ENCODE measurements at regions not wholly inside any gene's neighbourhood (a gene's known extent, or its start where the extent isn't known, plus 50 kb on each side); places are given as distances from the start of the nearest gene placed in this dataset.
"Not testable (repeated sequence)": the region's sequence is repeated elsewhere in the genome, so short reads cannot be mapped to it uniquely, and the experiment has no call there.

DNA sequence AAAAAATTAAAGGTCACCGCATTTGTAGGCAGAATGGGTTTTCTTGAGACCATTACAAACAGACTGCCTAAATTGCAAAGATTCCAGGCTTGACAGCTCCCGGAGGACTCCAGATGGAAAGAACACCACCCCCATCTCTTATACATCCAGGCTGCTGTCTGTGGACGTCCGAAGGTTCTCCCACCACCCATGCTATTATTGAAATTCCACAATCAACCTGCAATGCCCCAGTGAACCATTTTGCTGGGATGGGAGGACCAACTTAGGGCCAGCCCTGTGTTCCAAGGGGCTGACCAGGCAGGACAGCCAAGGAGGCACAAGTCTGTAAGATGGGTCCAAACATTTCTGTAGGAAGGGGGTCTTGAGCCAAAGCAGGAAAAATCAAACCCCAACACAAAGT, 122.7 kb downstream of the NPIPA8 start:
- H3K9me2 ChIP-seq (replicated peaks; ENCODE audit: insufficient read depth, low read length) = not testable (repeated sequence)

DNA sequence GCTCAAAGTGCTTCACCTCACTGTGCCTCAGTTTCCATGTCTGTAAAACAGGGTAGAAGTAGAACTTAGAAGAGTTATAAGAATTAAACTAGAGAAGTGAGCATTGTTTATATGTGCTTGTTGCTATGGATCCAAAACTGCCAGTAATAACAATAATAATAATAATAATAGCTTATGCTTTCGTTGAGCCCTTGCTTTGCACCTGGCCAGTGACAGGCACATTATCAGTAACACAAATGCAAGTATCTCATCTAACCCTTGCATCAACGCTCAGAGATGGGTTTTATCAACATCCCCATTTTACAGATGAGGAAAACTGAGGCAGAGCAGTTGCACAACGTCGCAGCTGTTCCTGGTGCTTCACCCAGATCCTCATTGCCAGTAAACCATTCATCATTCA, 125.0 kb downstream of the NPIPA8 start:
- H3K79me2 ChIP-seq (ENCODE audit: low read length); H3F3A ChIP-seq (ENCODE audit: insufficient read depth, low read length); H3K4me3 ChIP-seq (ENCODE audit: low read length); H3K27ac ChIP-seq (ENCODE audit: low read length); DNase-seq; H3K36me3 ChIP-seq (replicated peaks; ENCODE audit: insufficient read depth, low read length); H3K4me2 ChIP-seq (ENCODE audit: low read depth, low read length); H3K27me3 ChIP-seq (replicated peaks; ENCODE audit: insufficient read depth, low read length); H3K4me1 ChIP-seq (ENCODE audit: low read length); H2AFZ ChIP-seq (ENCODE audit: low read length); H4K20me1 ChIP-seq (ENCODE audit: insufficient read depth, low read length); H3K9me2 ChIP-seq (replicated peaks; ENCODE audit: insufficient read depth, low read length); H3K9me3 ChIP-seq (replicated peaks; ENCODE audit: insufficient read depth, low read length); H3K9ac ChIP-seq (ENCODE audit: low read length): not testable (repeated sequence)

More for the DNA sequence above, 122.7 kb downstream of the NPIPA8 start:
- not testable (repeated sequence) for H2AFZ ChIP-seq (ENCODE audit: low read length); H3F3A ChIP-seq (ENCODE audit: insufficient read depth, low read length); H3K79me2 ChIP-seq (ENCODE audit: low read length); H3K4me3 ChIP-seq (ENCODE audit: low read length); H3K4me2 ChIP-seq (ENCODE audit: low read depth, low read length); H3K27ac ChIP-seq (ENCODE audit: low read length); H3K9me3 ChIP-seq (replicated peaks; ENCODE audit: insufficient read depth, low read length); H4K20me1 ChIP-seq (ENCODE audit: insufficient read depth, low read length); H3K36me3 ChIP-seq (replicated peaks; ENCODE audit: insufficient read depth, low read length); DNase-seq; H3K9ac ChIP-seq (ENCODE audit: low read length); H3K4me1 ChIP-seq (ENCODE audit: low read length); H3K27me3 ChIP-seq (replicated peaks; ENCODE audit: insufficient read depth, low read length)

DNA sequence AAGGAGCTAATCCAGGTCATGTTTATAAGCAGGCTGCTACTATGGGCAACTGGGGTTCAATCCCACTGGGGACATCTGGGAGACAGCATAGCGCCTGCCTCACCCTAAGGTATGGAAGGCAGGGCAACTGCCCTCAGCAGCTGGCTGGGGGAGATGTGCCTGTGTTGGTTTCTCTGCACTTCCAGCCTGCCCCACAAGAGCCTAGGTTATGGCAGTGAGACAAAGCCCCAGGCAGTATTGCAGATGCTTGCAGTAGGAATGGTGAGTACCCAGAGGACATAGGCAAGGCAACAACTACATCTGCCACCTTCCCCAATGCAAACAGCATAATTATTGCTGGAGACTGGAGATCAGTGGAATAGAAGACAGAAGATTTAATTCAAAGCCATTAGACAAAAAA, 131.8 kb downstream of the NPIPA8 start:
- H3K4me2 ChIP-seq (ENCODE audit: low read depth, low read length); H3K9me3 ChIP-seq (replicated peaks; ENCODE audit: insufficient read depth, low read length); H3K4me1 ChIP-seq (ENCODE audit: low read length); H3K27ac ChIP-seq (ENCODE audit: low read length); H3K36me3 ChIP-seq (replicated peaks; ENCODE audit: insufficient read depth, low read length); H3K9me2 ChIP-seq (replicated peaks; ENCODE audit: insufficient read depth, low read length); H3K27me3 ChIP-seq (replicated peaks; ENCODE audit: insufficient read depth, low read length); H2AFZ ChIP-seq (ENCODE audit: low read length); H3K9ac ChIP-seq (ENCODE audit: low read length); DNase-seq; H3F3A ChIP-seq (ENCODE audit: insufficient read depth, low read length); H3K4me3 ChIP-seq (ENCODE audit: low read length); H4K20me1 ChIP-seq (ENCODE audit: insufficient read depth, low read length); H3K79me2 ChIP-seq (ENCODE audit: low read length): not testable (repeated sequence)

DNA sequence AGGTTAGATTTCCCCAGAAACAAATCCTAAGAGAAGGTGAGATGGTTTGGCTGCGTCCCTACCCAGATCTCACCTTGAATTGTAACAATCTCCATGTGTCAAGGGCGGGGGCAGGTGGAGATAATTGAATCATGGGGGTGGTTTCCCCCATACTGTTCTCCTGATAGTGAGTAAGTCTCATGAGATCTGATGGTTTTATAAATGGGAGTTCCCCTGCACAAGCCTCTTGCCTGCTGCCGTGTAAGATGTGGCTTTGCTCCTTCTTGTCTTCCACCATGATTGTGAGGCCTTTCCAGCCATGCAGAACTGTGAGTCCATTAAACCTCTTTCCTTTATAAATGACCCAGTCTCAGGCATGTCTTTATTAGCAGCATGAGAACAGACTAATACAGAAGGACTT, 132.2 kb downstream of the NPIPA8 start:
- H3K9ac ChIP-seq (ENCODE audit: low read length); H3K9me2 ChIP-seq (replicated peaks; ENCODE audit: insufficient read depth, low read length); H3K79me2 ChIP-seq (ENCODE audit: low read length); H3K4me3 ChIP-seq (ENCODE audit: low read length); H3F3A ChIP-seq (ENCODE audit: insufficient read depth, low read length); H3K27ac ChIP-seq (ENCODE audit: low read length); H2AFZ ChIP-seq (ENCODE audit: low read length); H3K27me3 ChIP-seq (replicated peaks; ENCODE audit: insufficient read depth, low read length); H3K4me1 ChIP-seq (ENCODE audit: low read length); H4K20me1 ChIP-seq (ENCODE audit: insufficient read depth, low read length); H3K36me3 ChIP-seq (replicated peaks; ENCODE audit: insufficient read depth, low read length); DNase-seq; H3K4me2 ChIP-seq (ENCODE audit: low read depth, low read length); H3K9me3 ChIP-seq (replicated peaks; ENCODE audit: insufficient read depth, low read length): not testable (repeated sequence)

DNA sequence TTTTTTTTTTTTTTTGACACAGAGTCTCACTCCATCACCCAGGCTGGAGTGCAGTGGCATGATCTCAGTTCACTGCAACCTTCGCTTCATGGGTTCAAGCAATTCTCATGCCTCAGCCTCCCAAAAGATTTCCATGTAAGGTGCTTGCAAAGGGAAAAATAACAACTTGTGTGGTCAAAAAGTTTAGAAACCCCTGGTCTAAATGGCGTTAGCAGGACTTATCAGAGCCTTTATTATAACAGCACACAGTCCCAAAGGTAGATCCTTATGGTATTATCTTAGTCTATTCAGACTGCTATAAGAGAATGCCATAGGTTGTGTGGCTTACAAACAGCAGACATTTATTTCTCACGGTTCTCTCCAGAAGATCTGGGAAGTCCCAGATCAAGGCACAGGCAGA, 135.0 kb downstream of the NPIPA8 start:
- H3K36me3 ChIP-seq (replicated peaks; ENCODE audit: insufficient read depth, low read length); H3K4me2 ChIP-seq (ENCODE audit: low read depth, low read length); H3K4me3 ChIP-seq (ENCODE audit: low read length); H3K27ac ChIP-seq (ENCODE audit: low read length); H3K9me3 ChIP-seq (replicated peaks; ENCODE audit: insufficient read depth, low read length); H3K4me1 ChIP-seq (ENCODE audit: low read length); H3K27me3 ChIP-seq (replicated peaks; ENCODE audit: insufficient read depth, low read length); H4K20me1 ChIP-seq (ENCODE audit: insufficient read depth, low read length); H3K79me2 ChIP-seq (ENCODE audit: low read length); DNase-seq; H3K9me2 ChIP-seq (replicated peaks; ENCODE audit: insufficient read depth, low read length); H3K9ac ChIP-seq (ENCODE audit: low read length); H3F3A ChIP-seq (ENCODE audit: insufficient read depth, low read length); H2AFZ ChIP-seq (ENCODE audit: low read length): not testable (repeated sequence)

DNA sequence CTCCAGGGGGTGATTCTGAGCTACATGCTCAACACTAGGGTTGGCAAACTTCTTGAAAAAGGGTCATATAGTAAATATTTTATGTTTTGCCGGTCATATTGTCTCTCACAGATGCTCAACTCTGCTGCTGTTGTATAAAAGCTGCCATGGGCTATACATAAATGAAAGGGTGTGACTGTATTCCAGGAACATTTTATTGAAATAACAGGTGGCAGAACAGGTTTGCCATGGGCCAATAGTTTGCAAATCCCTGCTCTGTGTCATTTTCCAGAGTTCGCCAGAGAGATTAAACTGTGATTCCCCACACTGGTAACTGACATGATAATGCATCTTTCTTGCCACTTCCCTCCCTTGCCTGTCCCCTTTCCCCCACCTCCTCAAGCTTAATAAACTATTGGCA, 144.1 kb downstream of the NPIPA8 start:
- H3K9me3 ChIP-seq (replicated peaks; ENCODE audit: insufficient read depth, low read length); H4K20me1 ChIP-seq (ENCODE audit: insufficient read depth, low read length); H3K4me1 ChIP-seq (ENCODE audit: low read length); H3F3A ChIP-seq (ENCODE audit: insufficient read depth, low read length); DNase-seq; H3K4me3 ChIP-seq (ENCODE audit: low read length); H3K79me2 ChIP-seq (ENCODE audit: low read length); H2AFZ ChIP-seq (ENCODE audit: low read length); H3K36me3 ChIP-seq (replicated peaks; ENCODE audit: insufficient read depth, low read length); H3K4me2 ChIP-seq (ENCODE audit: low read depth, low read length); H3K27me3 ChIP-seq (replicated peaks; ENCODE audit: insufficient read depth, low read length); H3K27ac ChIP-seq (ENCODE audit: low read length); H3K9me2 ChIP-seq (replicated peaks; ENCODE audit: insufficient read depth, low read length); H3K9ac ChIP-seq (ENCODE audit: low read length): not testable (repeated sequence)

DNA sequence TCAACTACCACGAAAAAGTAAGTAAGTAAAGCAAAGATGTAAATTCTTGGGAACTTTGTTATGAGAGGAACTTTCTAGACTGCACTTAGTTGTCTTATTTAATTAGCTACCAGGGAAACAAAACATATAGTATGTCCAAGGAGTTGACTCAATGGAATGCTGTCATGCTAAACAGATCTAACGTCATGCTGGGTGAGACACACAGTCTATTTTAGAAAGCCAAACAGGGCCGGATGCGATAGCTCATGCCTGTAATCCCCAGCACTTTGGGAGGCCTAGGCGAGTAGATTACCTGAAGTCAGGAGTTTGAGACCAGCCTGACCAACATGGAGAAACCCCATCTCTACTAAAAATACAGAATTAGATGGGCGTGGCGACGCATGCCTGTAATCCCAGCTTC, 146.4 kb downstream of the NPIPA8 start:
- not testable (repeated sequence) for DNase-seq; H2AFZ ChIP-seq (ENCODE audit: low read length); H3K27me3 ChIP-seq (replicated peaks; ENCODE audit: insufficient read depth, low read length); H3K9ac ChIP-seq (ENCODE audit: low read length); H3K27ac ChIP-seq (ENCODE audit: low read length); H3K79me2 ChIP-seq (ENCODE audit: low read length); H3K4me2 ChIP-seq (ENCODE audit: low read depth, low read length); H4K20me1 ChIP-seq (ENCODE audit: insufficient read depth, low read length); H3K4me3 ChIP-seq (ENCODE audit: low read length); H3K9me3 ChIP-seq (replicated peaks; ENCODE audit: insufficient read depth, low read length); H3K9me2 ChIP-seq (replicated peaks; ENCODE audit: insufficient read depth, low read length); H3F3A ChIP-seq (ENCODE audit: insufficient read depth, low read length); H3K36me3 ChIP-seq (replicated peaks; ENCODE audit: insufficient read depth, low read length); H3K4me1 ChIP-seq (ENCODE audit: low read length)

DNA sequence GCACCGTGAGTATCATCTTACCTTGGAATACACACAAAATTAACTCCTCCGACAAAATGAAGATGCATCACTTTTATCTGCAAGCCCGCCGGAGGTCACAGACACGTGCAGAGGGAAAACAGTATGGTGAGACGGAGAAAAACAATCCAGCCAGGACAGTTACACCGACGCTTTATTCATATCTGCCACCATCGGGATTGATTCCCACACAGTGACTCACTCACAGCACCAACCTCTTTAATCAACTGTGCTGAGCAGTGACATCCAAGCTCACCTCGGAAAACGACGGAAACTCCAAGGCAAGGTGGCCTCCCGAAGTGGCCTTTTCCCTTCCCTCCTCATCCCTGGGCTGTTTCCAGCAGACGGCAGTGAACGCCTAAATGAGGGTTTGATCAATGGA, 151.8 kb downstream of the NPIPA8 start:
- H2AFZ ChIP-seq (ENCODE audit: low read length) = not testable (repeated sequence)

More for the DNA sequence above, 151.8 kb downstream of the NPIPA8 start:
- H3K27me3 ChIP-seq (replicated peaks; ENCODE audit: insufficient read depth, low read length); H3K9me3 ChIP-seq (replicated peaks; ENCODE audit: insufficient read depth, low read length); H3F3A ChIP-seq (ENCODE audit: insufficient read depth, low read length); H3K9me2 ChIP-seq (replicated peaks; ENCODE audit: insufficient read depth, low read length); H3K9ac ChIP-seq (ENCODE audit: low read length); DNase-seq; H3K4me2 ChIP-seq (ENCODE audit: low read depth, low read length); H3K4me3 ChIP-seq (ENCODE audit: low read length); H4K20me1 ChIP-seq (ENCODE audit: insufficient read depth, low read length); H3K4me1 ChIP-seq (ENCODE audit: low read length); H3K79me2 ChIP-seq (ENCODE audit: low read length); H3K27ac ChIP-seq (ENCODE audit: low read length); H3K36me3 ChIP-seq (replicated peaks; ENCODE audit: insufficient read depth, low read length): not testable (repeated sequence)

Measured in MM.1S (cell line).